ENCODE measurements at regions not wholly inside any gene's neighbourhood (a gene's known extent, or its start where the extent isn't known, plus 50 kb on each side); places are given as distances from the start of the nearest gene placed in this dataset.

DNA sequence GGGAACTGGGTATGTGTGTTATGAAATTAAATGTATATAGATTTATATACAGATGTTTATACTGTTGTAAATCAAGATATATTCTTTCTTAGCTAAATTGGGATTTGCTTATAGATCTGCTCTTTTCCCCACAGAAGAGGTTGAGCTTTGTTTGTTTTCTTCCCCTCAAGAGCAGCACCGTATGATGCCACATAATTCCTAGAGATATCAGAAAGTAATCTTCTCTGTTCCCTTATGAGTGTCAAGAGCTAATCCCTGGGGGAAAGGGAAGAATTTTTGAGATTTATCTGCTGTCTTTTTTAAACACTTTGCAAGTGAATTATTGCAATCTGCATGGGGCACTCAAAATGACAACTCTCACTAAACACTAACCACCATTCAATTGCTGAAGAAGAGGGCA, 68.7 kb upstream of the SP4 start:
- no peak for DNase-seq (ENCODE audit: low read depth, low spot score)

DNA sequence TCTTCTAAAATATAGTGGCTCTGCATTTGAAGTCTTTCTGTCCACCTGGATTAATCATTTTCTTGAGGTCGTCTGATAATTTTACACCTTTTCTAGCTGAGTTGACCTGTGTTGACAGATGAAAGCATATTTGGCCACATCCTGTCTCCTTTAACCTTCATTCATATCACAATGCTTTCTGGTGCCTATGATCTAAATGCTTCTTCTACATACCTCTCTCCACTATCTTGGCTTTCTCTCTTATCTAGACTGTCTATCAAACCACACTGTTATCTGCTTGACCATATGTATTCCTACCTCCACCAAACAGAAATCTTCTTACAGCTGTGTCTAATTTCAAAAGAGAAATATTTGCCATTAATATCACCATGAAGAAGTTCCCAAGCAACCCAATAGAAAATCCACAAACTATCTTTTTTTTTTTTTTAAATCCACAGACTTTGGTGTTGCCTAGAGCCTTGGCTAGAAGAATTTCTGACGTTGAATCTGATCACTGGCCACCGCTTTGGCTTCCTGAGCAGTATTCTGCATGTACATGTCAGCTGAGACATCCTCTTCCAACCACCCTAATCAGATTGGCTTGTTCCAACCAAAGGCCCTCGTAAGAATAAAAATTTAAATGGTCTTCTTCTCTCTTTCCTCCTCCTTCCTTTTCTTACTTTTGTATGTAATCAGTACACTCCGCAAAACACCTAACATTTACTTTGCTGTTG, 66.3 kb upstream of the SP4 start:
- no peak for DNase-seq (ENCODE audit: low read depth, low spot score)

DNA sequence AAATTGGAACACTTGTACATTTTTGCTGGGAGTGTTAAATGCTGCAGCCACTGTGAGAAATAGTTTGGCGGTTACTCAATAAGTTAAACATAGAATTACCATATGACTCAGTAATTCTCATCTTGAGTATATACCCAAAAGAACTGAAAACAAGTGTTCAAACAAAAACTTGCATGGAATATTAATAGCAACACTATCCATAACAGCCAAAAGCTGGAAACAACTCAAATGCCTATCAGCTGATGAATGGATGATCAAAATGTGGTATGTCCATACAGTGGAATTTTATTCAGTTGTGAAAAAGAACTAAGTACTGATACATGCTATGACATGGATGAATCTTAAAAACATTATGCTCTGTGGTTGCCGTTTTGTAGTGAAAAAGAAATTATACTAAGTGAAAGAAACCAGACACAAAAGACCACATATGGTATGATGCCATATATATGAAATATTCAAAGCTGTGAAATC, 63.0 kb upstream of the SP4 start:
- DNase-seq (ENCODE audit: low read depth, low spot score) = no peak

DNA sequence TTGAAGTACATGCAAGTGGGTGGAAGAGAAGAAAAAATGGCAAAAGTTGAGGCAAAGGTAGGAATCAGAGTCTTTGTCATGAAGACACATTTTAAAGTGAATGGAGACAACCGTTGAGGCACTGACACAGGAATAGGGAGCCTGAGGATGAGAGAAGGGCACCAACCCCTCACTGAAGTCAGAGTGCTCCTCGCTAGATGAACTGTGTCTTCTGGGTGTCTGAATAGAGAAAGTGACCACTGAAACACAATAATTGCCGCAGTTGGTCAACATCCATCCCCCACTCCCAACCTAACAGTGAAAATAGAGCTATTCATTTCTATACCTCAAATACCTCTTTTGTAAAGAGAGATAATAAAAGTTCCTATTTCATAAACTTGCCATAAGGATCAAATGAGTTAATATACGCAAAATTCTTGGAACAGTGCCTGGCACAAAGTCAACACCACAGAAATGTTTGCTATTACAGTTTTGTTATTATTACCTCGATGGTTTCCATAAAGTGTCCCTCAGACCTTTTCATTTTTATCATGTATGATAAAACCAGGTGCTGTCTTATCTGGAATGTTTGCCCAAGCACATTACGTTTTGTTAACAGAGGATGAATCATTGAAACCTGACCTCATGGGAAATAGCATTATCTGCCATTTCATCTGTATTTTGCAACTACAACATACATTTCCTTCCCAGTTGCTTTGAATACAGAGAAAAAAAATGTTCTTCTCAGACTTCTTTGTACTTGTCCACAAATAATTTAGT, 61.8 kb upstream of the SP4 start:
- no peak for DNase-seq (ENCODE audit: low read depth, low spot score)

DNA sequence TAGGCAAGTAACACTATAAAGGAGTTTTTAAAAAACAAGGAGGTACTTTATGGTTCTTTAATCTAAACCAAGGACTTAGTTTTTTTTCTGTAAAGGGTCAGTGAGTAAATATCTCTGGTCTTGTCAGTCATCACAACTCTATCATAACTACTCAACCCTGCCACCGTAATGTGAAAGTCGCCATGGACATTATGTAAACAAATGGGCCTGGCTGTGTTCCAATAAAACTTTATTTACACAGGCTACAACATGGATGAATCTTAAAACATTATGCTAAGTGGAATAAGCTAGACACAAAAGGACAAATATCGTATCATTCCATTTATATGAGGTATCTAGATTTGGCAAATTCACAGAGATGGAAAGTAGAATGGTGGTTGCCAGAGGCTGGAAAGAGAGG, 60.8 kb upstream of the SP4 start:
- no peak for DNase-seq (ENCODE audit: low read depth, low spot score)

DNA sequence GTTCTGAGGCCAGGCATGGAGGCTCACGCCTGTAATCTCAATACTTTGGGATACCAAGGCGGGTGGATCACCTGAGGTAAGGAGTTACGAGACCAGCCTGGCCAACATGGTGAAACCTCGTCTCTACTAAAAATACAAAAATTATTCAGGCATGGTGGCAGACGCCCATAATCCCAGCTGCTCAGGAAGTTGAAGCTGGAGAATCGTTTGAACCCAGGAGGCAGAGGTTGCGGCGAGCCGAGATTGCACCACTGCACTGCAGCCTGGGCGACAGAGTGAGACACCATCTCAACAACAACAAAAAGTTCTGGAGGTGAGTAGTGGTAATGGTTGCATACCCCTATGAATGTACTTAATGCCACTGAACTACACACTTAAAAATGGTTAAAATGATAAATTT, 60.3 kb upstream of the SP4 start:
- no peak for DNase-seq (ENCODE audit: low read depth, low spot score)

DNA sequence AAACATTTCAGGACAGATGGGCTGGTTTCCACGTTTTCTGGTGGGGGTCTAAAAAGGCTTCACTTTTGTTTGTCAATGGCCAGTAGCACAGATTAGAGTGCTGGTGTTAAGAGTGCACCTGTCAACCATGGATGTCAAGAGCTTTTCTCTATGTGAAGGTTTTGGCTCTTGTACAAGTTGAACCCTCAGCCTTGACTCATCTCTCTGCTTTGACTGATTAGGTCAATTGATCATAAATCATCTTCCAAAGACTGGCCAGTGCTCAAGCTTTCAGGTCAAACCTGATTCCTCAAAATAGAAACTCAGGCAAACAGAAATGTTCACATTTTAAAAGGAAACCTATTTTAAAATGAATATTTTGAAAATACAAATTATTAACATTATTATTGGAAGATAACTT, 59.6 kb upstream of the SP4 start:
- no peak for DNase-seq (ENCODE audit: low read depth, low spot score)

DNA sequence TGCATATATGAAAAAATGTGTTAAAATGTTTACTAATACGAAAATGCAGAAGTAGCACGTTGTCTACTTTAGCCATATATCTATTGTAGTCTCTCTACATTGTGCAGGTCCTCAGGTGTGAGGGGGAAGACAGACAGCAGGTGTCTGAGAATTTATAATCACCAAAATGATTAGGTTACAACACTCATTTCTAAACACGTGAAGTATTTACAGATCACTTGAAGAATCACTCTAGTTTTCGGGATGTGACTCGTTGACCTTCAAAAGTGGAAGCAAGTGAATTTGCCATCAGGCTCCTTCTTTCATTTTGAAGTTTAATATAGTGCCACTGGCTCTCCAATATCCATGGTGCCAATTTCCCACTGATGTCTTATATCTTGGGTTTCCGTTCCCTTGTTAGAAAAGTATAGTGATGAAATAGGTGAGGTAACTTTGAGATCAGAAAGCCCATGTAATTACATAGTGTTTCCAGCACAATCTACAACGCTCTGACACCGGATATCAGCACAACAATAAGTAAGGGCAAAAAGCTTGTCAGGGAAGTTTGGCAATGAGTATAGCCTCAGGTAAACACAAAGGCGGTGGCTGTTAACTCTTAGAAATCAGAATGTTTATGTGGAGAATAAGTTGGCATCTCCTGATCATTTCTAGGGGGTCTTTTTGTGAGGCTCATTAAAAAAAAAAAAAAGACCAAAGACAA, 57.5 kb upstream of the SP4 start:
- DNase-seq (ENCODE audit: low read depth, low spot score) = no peak

DNA sequence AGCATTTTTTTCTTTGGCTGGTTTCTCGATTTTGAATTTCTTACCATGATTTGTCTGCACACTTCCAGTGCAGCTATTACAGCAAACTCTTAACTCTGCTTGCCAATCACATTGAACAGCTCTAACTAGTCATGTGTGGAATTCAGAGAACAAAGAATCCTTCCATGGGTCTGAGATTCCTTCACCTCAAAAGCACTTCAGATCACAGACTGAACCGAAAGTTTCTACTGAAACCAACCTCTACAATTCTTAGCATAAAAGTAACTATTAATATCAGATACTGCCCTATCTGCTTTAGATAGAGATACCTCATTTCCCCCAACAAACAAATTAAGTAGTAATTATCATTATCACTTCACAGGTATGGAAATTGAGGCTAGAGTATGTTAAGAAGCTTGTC, 56.5 kb upstream of the SP4 start:
- no peak for DNase-seq (ENCODE audit: low read depth, low spot score)

DNA sequence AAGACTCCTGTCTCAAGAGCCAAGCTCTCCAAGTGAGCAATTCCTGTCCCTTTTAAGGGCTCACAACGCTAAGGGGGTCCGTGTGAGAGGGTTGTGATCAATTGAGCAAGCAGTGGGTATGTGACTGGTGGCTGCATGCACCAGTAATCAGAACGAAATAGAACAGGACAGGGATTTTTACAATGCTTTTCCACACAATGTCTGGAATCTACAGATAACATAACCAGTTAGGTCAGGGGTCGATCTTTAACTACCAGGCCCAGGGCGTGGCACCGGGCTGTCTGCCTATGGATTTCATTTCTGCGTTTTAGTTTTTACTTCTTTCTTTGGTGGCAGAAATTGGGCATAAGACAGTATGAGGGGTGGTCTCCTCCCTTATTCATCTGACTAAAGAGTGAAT, 54.9 kb upstream of the SP4 start:
- no peak for DNase-seq (ENCODE audit: low read depth, low spot score)

DNA sequence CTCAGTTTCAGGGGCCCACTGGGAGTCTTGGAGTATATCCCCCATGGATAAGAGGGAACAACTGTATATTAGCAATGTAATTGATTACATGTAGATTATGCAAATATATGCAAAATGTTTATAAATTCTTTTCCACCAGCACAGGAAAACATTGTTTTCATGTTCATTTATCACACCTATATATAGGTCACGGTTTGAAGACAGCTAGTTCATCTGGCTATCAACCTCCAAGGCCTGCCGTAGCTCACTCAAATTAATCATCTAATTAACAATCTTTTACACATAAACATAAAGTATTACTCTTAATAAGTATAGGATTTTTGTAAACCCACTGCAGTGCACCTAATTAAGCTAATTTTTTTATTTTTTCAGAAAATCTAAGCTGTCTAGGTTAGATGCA, 53.7 kb upstream of the SP4 start:
- no peak for DNase-seq (ENCODE audit: low read depth, low spot score)

DNA sequence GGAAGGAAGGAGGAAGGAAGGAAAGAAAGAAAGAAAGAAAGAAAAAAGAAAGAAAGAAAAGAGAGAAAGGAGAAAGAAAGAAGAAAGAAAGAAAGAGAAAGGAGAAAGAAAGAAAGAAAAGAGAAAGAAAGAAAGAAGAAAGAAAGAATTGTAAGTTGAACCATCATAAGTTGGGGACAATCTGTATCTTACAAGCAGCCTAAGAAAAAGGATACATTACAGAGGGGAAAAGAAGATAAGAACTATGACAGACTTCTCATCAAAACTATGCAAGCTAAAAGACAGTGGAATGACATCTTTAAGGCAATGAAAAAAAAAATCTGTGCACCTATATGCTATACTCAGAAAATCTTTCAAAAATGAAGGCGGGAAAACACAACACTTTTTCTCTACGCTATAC, 50.3 kb upstream of the SP4 start:
- no peak for DNase-seq (ENCODE audit: low read depth, low spot score)
